Thyroid gland (tissue), 4 donors: ENCODE measurements at regions not wholly inside any gene's neighbourhood (a gene's known extent, or its start where the extent isn't known, plus 50 kb on each side); places are given as distances from the start of the nearest gene placed in this dataset.

Experiments
- POLR2A ChIP-seq, 2 donors: fragments of 450-650 bp; IDR thresholded peaks; one replicate each; pipeline ENCODE4 v1.6.1; 2017; ENCODE audit warnings: antibody characterized with exemption in 2 of 2, mild to moderate bottlenecking in 2 of 2, moderate library complexity in 1 of 2
- TF ChIP-seq, protein P1 (sequence below), 6 experiments: fragments of 200-600 bp in 3 of 6; fragments of 450-650 bp in 3 of 6; sonication (generic) in 3 of 6; IDR thresholded peaks; one replicate each; pipeline ENCODE4 v1.5.1; 2016 to 2019; ENCODE audit warnings: antibody characterized with exemption in 6 of 6, mild to moderate bottlenecking in 2 of 6, inconsistent platforms in 1 of 6, moderate library complexity in 1 of 6

DNA sequence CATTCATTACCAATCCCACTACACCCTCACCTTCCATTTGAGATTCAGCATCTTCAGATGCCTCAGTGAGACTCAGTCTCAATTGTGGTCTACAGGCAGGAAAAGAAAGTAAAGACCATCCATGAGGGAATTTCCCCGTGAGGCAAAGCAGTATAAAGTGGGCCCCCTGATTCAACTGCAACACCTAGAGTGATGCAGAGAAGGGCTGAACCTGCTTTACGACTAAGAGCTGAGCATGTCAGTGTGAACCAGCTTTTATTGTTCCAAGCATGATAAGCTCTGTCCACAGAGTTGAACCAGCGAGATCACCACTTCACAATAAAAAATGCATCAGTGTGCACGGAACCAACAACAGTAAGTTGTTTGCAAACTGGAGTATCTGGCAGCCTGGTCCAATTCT, 357.6 kb upstream of the ATP5MC3 start:
- TF ChIP-seq, protein P1, sequence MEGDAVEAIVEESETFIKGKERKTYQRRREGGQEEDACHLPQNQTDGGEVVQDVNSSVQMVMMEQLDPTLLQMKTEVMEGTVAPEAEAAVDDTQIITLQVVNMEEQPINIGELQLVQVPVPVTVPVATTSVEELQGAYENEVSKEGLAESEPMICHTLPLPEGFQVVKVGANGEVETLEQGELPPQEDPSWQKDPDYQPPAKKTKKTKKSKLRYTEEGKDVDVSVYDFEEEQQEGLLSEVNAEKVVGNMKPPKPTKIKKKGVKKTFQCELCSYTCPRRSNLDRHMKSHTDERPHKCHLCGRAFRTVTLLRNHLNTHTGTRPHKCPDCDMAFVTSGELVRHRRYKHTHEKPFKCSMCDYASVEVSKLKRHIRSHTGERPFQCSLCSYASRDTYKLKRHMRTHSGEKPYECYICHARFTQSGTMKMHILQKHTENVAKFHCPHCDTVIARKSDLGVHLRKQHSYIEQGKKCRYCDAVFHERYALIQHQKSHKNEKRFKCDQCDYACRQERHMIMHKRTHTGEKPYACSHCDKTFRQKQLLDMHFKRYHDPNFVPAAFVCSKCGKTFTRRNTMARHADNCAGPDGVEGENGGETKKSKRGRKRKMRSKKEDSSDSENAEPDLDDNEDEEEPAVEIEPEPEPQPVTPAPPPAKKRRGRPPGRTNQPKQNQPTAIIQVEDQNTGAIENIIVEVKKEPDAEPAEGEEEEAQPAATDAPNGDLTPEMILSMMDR (IDR thresholded peaks at IDR 0.05), result no peak
- TF ChIP-seq POLR2A (IDR thresholded peaks at IDR 0.05), result no peak
